Left ventricle myocardium inferior (tissue), 1 donor: ENCODE measurements at regions not wholly inside any gene's neighbourhood (a gene's known extent, or its start where the extent isn't known, plus 50 kb on each side); places are given as distances from the start of the nearest gene placed in this dataset.

Experiments
- DNase-seq: peaks from one replicate; pipeline ENCODE4 v3.0.0-alpha.2; 2020
- H3K27ac ChIP-seq: fragments of 200-600 bp; replicated peaks from 2 replicates; pipeline ENCODE4 v1.8.0; 2021
- H3K27me3 ChIP-seq: fragments of 200-600 bp; 2 replicates; pipeline ENCODE4 v1.8.0; 2021; ENCODE audit warnings: low read depth
- H3K36me3 ChIP-seq: fragments of 200-600 bp; 2 replicates; pipeline ENCODE4 v1.8.0; 2021
- H3K4me1 ChIP-seq: fragments of 200-600 bp; 2 replicates; pipeline ENCODE4 v1.8.0; 2021
- H3K4me3 ChIP-seq: fragments of 200-600 bp; 2 replicates; pipeline ENCODE4 v1.8.0; 2021; ENCODE audit warnings: mild to moderate bottlenecking, moderate library complexity
- H3K9me3 ChIP-seq: fragments of 200-600 bp; replicated peaks from 2 replicates; pipeline ENCODE4 v1.8.0; 2021
- CTCF ChIP-seq: fragments of 200-600 bp; IDR thresholded peaks from 2 replicates; pipeline ENCODE4 v1.8.0; 2021; ENCODE audit warnings: antibody characterized with exemption, mild to moderate bottlenecking, borderline replicate concordance
- intact Hi-C: fragments of 100-400 bp; cut with micrococcal nuclease; formaldehyde crosslinking; loops from one replicate; pipeline ENCODE4 v1.11.0; 2022
- donor health status: DM: no; HTN: yes; CAD: no; lungs with severe emphysema.

- no peak for TF ChIP-seq CTCF
- no peaks in the 10 kb centered on the region for H3K4me1 ChIP-seq
- intact Hi-C loops: no loop called here
- H3K36me3 ChIP-seq: no peaks in the 10 kb centered on the region
- no peak overlapping the region for H3K27ac ChIP-seq
- no peak for DNase-seq
- peaks cover 22% of the 10 kb centered on the region for H3K9me3 ChIP-seq
- no peak overlapping the region for H3K4me3 ChIP-seq
- no peaks in the 10 kb centered on the region for H3K27me3 ChIP-seq
Measured at GRCh38 chr14:39733741-39734140, 301.5 kb upstream of the FBXO33 start.

GRCh38 chr14:39731912-39732311 is 299.7 kb upstream of the FBXO33 start:
- no peak for DNase-seq

GRCh38 chr14:39726563-39726962 is 294.3 kb upstream of the FBXO33 start:
- H3K4me1 ChIP-seq: no peaks in the 10 kb centered on the region
- intact Hi-C loops: no loop called here

More at GRCh38 chr14:39731912-39732311, 299.7 kb upstream of the FBXO33 start:
- no peak overlapping the region for H3K27ac ChIP-seq
- no peaks in the 10 kb centered on the region for H3K36me3 ChIP-seq
- no peaks in the 10 kb centered on the region for H3K4me1 ChIP-seq
- no peak overlapping the region for H3K4me3 ChIP-seq
- intact Hi-C loops: no loop called here
- H3K9me3 ChIP-seq: peaks cover 20% of the 10 kb centered on the region
- TF ChIP-seq CTCF: no peak
- H3K27me3 ChIP-seq: no peaks in the 10 kb centered on the region

DNA sequence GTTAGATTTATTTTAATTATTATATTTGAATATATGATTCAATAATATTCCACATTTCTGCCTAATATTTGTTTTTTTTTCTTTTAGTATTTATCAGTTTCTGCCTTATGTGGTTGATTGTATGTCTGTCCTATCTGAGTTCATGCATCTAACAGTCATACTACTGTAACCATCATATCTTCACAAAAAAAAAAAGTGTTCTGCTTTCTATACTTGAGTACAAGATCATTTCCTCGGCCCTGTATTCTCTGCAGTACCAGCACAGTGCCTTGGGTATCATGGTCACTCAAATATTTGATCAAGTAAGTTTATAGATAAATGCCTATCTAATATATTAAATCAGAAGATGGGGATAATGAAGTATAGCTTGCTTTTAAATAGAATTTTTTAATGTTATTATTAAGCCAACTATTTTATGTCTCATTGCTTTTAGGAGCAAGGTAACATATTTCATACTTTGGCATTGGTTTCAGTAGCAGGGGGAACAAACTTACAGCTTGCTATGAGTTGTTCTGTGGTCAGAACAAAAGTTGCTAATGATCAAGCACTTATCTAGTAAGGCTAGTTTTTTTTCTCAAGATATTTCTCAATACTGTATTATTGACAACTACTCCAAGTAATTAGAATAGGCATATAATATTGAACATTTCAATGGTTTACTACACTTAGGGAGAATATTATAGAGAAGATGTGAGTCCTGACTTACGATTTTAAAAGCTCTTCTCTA is 290.5 kb upstream of the FBXO33 start:
- DNase-seq: no peak
- no peaks in the 10 kb centered on the region for H3K4me1 ChIP-seq
- H3K27me3 ChIP-seq: no peaks in the 10 kb centered on the region
- H3K36me3 ChIP-seq: no peaks in the 10 kb centered on the region
- no peak overlapping the region for H3K4me3 ChIP-seq
- intact Hi-C loops: no loop called here
- H3K27ac ChIP-seq: no peak overlapping the region
- H3K9me3 ChIP-seq: no peaks in the 10 kb centered on the region
- no peak for TF ChIP-seq CTCF

More at GRCh38 chr14:39726563-39726962, 294.3 kb upstream of the FBXO33 start:
- H3K36me3 ChIP-seq: no peaks in the 10 kb centered on the region
- DNase-seq: no peak
- H3K27me3 ChIP-seq: no peaks in the 10 kb centered on the region
- no peak overlapping the region for H3K4me3 ChIP-seq
- no peak overlapping the region for H3K27ac ChIP-seq
- TF ChIP-seq CTCF: no peak
- H3K9me3 ChIP-seq: peaks cover 16% of the 10 kb centered on the region

- no peak overlapping the region for H3K27ac ChIP-seq
- no peaks in the 10 kb centered on the region for H3K9me3 ChIP-seq
- H3K27me3 ChIP-seq: no peaks in the 10 kb centered on the region
- no peaks in the 10 kb centered on the region for H3K36me3 ChIP-seq
- intact Hi-C loops: no loop called here
- no peak overlapping the region for H3K4me3 ChIP-seq
- no peak for TF ChIP-seq CTCF
- DNase-seq: no peak
- no peaks in the 10 kb centered on the region for H3K4me1 ChIP-seq
Measured at GRCh38 chr14:39716987-39717570, 284.8 kb upstream of the FBXO33 start.
